ENCODE measurements at regions not wholly inside any gene's neighbourhood (a gene's known extent, or its start where the extent isn't known, plus 50 kb on each side); places are given as distances from the start of the nearest gene placed in this dataset.

DNA sequence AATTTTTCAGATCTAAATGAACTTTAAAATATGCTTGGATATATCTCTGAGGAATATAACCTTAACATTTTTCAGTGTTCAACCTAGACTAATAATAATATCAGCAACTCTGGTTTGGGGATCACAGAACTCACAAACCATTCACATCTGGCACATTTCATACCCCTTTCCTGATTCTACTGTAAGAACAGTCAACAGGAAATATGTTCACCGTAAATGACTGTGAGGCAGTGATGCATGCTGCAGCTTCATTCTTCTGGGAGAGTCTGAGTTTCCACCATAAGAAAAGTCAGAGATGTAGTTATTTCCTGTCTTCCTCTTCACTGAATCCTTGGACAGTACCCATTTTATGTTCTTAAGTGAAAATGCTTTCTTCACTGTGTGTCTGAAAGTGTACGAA lies 134.2 kb upstream of the IFNGR1 start:
- Histone ChIP-seq H3K27ac (ENCODE audit: low read depth, low read length) (no peak overlapping the region), H3K27me3 (ENCODE audit: insufficient read depth, low read length) (no peaks in the 10 kb centered on the region), H3K36me3 (ENCODE audit: insufficient read depth, low read length) (no peaks in the 10 kb centered on the region), H3K4me3 (ENCODE audit: low read depth, low read length) (no peak overlapping the region), H2AFZ (ENCODE audit: low read length, unreplicated experiment) (no peak overlapping the region), H3K4me1 (ENCODE audit: control insufficient read depth, insufficient read depth, low read length, unreplicated experiment) (no peaks in the 10 kb centered on the region), H3K79me2 (ENCODE audit: control insufficient read depth, insufficient read depth, low read length, unreplicated experiment) (no peaks in the 10 kb centered on the region)

DNA sequence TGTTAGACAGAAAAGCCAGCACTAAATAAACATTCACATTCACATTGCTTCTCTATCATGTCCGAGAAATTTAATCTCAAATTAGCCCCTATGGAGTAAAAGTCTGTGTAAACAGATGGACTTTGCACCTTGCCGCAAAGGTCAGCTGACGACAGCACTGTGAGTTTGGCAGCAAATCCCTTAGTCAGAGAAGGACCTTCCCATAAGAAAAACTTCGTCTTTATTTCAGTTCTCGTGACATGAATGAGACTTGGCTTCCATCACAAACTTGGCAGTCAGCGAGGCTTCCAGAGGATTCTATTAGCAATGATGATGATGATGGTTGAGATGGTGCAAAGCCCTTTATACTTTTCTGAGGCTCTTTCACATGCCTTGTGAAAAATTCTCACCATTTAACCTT lies 133.7 kb upstream of the IFNGR1 start:
- Histone ChIP-seq H3K79me2 (ENCODE audit: control insufficient read depth, insufficient read depth, low read length, unreplicated experiment) (no peaks in the 10 kb centered on the region), H3K4me3 (ENCODE audit: low read depth, low read length) (no peak overlapping the region), H3K4me1 (ENCODE audit: control insufficient read depth, insufficient read depth, low read length, unreplicated experiment) (no peaks in the 10 kb centered on the region), H3K36me3 (ENCODE audit: insufficient read depth, low read length) (no peaks in the 10 kb centered on the region), H3K27ac (ENCODE audit: low read depth, low read length) (no peak overlapping the region), H2AFZ (ENCODE audit: low read length, unreplicated experiment) (no peak overlapping the region), H3K27me3 (ENCODE audit: insufficient read depth, low read length) (no peaks in the 10 kb centered on the region)

DNA sequence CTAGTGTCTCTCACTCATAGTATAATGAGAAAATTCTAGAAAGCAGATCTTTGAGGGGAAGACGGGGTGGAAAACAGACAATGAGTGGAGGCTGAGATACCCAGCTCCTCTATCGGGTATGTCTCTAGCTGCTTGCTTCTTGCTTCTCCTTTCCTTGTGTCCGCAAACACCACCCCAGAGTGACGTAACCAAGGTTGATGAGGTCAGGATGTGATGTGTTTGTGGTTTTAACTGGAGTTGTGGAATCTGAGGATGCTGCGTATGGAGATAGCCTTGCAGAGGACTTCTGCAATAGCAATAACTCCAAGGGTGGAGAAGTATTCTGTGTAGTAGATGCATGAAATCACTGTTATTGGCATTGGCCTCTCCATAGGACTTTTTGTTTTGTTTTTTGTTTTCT lies 132.7 kb upstream of the IFNGR1 start:
- no peaks in the 10 kb centered on the region for H3K4me1 ChIP-seq (ENCODE audit: control insufficient read depth, insufficient read depth, low read length, unreplicated experiment)
- no peaks in the 10 kb centered on the region for H3K79me2 ChIP-seq (ENCODE audit: control insufficient read depth, insufficient read depth, low read length, unreplicated experiment)
- no peaks in the 10 kb centered on the region for H3K27me3 ChIP-seq (ENCODE audit: insufficient read depth, low read length)
- no peak overlapping the region for H2AFZ ChIP-seq (ENCODE audit: low read length, unreplicated experiment)
- H3K36me3 ChIP-seq (ENCODE audit: insufficient read depth, low read length), result no peaks in the 10 kb centered on the region
- no peak overlapping the region for H3K4me3 ChIP-seq (ENCODE audit: low read depth, low read length)
- H3K27ac ChIP-seq (ENCODE audit: low read depth, low read length), result no peak overlapping the region

DNA sequence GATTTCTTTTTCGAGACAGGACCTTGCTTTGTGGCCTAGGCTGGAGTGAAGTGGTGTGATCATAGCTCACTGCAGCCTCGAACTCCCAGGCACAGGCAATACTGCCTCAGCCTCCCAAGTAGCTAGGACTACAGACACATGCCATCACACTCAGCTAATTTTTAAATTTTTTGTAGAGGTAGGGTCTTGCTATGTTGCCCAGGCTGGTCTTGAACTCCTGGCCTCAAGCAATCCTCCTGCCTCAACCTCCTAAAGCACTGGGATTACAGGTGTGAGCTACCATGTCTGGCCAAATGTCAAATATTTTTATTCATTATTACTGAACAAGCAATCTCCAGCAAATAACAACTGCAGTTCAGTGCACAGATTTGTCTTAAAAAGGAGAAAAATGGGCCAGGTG lies 131.7 kb upstream of the IFNGR1 start:
- Histone ChIP-seq H3K27ac (ENCODE audit: low read depth, low read length) (no peak overlapping the region), H3K79me2 (ENCODE audit: control insufficient read depth, insufficient read depth, low read length, unreplicated experiment) (no peaks in the 10 kb centered on the region), H3K4me1 (ENCODE audit: control insufficient read depth, insufficient read depth, low read length, unreplicated experiment) (no peaks in the 10 kb centered on the region), H3K27me3 (ENCODE audit: insufficient read depth, low read length) (no peaks in the 10 kb centered on the region), H3K4me3 (ENCODE audit: low read depth, low read length) (no peak overlapping the region), H3K36me3 (ENCODE audit: insufficient read depth, low read length) (no peaks in the 10 kb centered on the region), H2AFZ (ENCODE audit: low read length, unreplicated experiment) (no peak overlapping the region)

DNA sequence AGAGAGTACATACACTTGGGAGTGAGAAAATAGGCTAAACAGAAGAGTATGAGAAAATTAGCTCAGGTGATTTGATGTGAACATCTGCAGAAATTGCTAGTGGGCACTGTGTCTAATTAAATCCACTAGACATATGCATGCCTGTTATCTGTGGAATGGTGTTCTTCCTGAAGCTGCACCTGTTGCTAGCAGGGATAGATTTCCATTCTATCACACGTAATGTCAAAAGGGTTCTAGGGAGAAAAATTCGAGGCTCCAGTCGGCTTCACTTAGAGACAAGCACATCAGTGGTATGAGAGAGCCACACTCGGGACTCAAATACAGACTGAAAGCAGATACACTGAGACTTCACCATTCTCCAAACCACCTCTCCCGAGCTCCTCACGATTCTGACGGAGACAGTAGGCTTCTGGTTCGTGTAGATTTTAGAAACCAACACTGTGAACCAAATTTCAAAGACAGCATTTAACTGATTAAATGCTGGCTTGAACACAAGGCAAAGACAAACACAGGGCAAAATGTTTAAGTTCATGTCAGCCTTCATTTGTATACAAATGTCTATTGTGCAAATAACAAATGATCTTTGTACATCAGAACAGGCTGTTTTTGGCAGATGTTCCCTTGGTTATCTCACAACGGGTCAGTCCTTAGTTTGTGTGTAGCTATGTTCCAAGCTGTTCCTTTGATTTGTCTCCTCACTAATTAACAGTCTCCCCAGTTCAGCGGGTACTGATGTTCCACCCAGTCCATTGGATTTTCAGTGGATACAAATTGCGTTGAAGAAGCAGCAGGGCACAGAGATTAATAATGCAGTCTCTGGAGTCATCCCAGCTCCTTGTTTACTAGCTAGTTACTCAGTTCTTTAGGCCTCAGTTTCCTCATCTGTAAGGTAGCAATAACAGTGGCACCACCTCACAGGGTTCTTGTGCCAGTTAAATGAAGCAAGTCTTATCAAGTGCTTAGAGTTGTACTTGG lies 131.0 kb upstream of the IFNGR1 start:
- no peak overlapping the region for H3K27ac ChIP-seq (ENCODE audit: low read depth, low read length)
- no peak overlapping the region for H2AFZ ChIP-seq (ENCODE audit: low read length, unreplicated experiment)
- no peaks in the 10 kb centered on the region for H3K27me3 ChIP-seq (ENCODE audit: insufficient read depth, low read length)
- no peaks in the 10 kb centered on the region for H3K79me2 ChIP-seq (ENCODE audit: control insufficient read depth, insufficient read depth, low read length, unreplicated experiment)
- H3K4me1 ChIP-seq (ENCODE audit: control insufficient read depth, insufficient read depth, low read length, unreplicated experiment), result no peaks in the 10 kb centered on the region
- no peak overlapping the region for H3K4me3 ChIP-seq (ENCODE audit: low read depth, low read length)
- no peaks in the 10 kb centered on the region for H3K36me3 ChIP-seq (ENCODE audit: insufficient read depth, low read length)

DNA sequence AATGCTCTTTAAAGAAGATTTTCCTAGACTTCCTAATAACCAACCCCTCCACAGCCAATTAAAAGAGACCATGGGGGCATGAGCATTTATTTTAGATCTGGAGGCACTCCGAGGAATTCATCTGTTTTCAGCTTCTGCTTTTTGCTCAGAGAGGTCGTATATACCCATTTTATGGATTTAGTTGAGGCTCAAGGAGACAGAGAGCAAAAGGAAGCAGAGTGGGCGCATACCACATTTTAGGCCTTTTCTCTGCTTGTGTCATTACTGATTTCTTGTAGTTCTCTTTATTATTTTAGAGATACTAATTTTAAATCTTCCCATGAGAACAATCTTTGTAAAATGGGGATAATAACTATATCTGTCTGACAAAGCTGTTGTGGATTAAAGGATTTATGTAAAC lies 129.6 kb upstream of the IFNGR1 start:
- no peaks in the 10 kb centered on the region for H3K36me3 ChIP-seq (ENCODE audit: insufficient read depth, low read length)
- H2AFZ ChIP-seq (ENCODE audit: low read length, unreplicated experiment), result no peak overlapping the region
- H3K27ac ChIP-seq (ENCODE audit: low read depth, low read length), result no peak overlapping the region
- H3K4me3 ChIP-seq (ENCODE audit: low read depth, low read length), result no peak overlapping the region
- no peaks in the 10 kb centered on the region for H3K27me3 ChIP-seq (ENCODE audit: insufficient read depth, low read length)
- H3K79me2 ChIP-seq (ENCODE audit: control insufficient read depth, insufficient read depth, low read length, unreplicated experiment), result no peaks in the 10 kb centered on the region
- no peaks in the 10 kb centered on the region for H3K4me1 ChIP-seq (ENCODE audit: control insufficient read depth, insufficient read depth, low read length, unreplicated experiment)

DNA sequence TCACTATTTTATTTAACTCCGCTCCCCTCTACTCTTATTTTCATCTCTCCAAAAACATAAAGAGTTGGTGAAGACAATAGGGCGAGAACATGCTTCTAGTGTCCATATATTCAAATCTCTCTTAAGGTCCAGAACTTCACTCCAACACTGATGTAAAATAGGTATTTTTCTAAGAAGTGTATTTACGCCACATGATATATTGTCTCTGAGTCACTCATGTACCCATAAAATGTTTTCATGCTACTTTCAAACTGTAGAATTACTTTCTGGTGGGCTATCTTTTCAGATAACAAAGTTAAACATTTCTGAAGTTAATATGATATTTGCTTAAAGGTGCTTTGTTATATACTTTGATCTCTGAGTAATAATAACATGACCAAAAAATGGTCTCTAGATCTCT lies 124.1 kb upstream of the IFNGR1 start:
- Histone ChIP-seq H2AFZ (ENCODE audit: low read length, unreplicated experiment) (peak overlapping the region; percentile 69), H3K4me1 (ENCODE audit: control insufficient read depth, insufficient read depth, low read length, unreplicated experiment) (no peaks in the 10 kb centered on the region), H3K79me2 (ENCODE audit: control insufficient read depth, insufficient read depth, low read length, unreplicated experiment) (no peaks in the 10 kb centered on the region), H3K27me3 (ENCODE audit: insufficient read depth, low read length) (no peaks in the 10 kb centered on the region), H3K36me3 (ENCODE audit: insufficient read depth, low read length) (no peaks in the 10 kb centered on the region), H3K27ac (ENCODE audit: low read depth, low read length) (no peak overlapping the region), H3K4me3 (ENCODE audit: low read depth, low read length) (peak overlapping the region; percentile 75; the same call in 1 of the 2 replicates)

DNA sequence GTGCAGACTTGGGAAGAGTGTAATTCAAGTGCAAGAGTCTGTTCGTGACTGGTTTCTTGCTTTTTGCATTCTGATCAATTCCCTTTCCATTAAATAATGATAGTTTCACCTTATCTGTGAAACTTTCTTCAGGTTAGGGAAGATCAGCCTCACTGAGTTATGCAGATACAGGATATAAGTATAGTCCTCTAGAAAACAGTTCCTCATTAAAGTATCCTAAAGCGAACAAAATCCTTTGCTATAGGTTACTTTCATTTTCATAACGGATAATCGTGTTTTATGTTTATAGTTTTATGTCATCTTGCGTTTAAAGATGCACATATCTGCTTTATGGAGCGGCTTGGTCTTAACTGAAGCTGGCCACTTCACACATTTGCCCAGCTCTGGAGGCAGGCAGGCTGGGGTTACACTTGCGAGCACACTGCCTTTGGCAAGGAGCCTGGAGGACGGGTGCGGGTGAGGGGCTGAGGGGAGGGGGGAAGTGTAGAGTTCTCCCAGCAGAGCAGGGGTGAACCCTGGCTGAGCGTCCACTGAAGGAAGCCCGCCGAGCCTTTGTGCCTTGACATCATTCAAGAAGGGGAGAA lies 123.5 kb upstream of the IFNGR1 start:
- peak overlapping the region; percentile 69 for H2AFZ ChIP-seq (ENCODE audit: low read length, unreplicated experiment)
- no peak overlapping the region for H3K27ac ChIP-seq (ENCODE audit: low read depth, low read length)
- no peaks in the 10 kb centered on the region for H3K4me1 ChIP-seq (ENCODE audit: control insufficient read depth, insufficient read depth, low read length, unreplicated experiment)
- no peaks in the 10 kb centered on the region for H3K36me3 ChIP-seq (ENCODE audit: insufficient read depth, low read length)
- no peaks in the 10 kb centered on the region for H3K79me2 ChIP-seq (ENCODE audit: control insufficient read depth, insufficient read depth, low read length, unreplicated experiment)
- H3K4me3 ChIP-seq (ENCODE audit: low read depth, low read length), result peak overlapping the region; percentile 75
- H3K27me3 ChIP-seq (ENCODE audit: insufficient read depth, low read length), result no peaks in the 10 kb centered on the region

DNA sequence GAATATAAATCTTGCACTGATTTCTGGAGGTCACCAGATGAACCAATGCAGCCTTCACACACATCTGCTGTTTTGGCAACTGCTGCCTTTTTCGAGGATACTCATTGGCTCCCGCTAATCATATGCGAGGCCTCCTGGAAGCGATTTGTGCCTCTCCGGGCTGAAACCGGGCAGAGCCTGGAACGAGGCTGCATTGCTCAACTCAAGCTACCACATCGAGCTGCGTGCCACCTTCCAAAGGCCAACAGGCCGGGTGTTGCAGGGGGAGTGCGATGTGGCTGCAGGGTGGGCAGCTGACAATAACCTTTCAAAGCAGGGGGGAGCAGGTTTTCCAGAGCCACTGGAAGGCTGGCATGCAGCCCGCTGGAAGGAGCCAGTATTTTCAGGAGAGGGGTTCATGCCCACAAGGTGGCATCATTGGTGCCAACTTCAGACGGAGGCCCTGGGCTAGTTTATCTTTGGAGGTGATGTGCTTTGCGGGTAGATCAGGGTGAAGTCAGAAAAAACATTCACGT lies 122.6 kb upstream of the IFNGR1 start:
- H3K27ac ChIP-seq (ENCODE audit: low read depth, low read length), result no peak overlapping the region
- no peaks in the 10 kb centered on the region for H3K36me3 ChIP-seq (ENCODE audit: insufficient read depth, low read length)
- H3K4me1 ChIP-seq (ENCODE audit: control insufficient read depth, insufficient read depth, low read length, unreplicated experiment), result no peaks in the 10 kb centered on the region
- no peaks in the 10 kb centered on the region for H3K27me3 ChIP-seq (ENCODE audit: insufficient read depth, low read length)
- H3K79me2 ChIP-seq (ENCODE audit: control insufficient read depth, insufficient read depth, low read length, unreplicated experiment), result no peaks in the 10 kb centered on the region
- peak overlapping the region; percentile 75 for H3K4me3 ChIP-seq (ENCODE audit: low read depth, low read length)
- H2AFZ ChIP-seq (ENCODE audit: low read length, unreplicated experiment), result no peak overlapping the region

DNA sequence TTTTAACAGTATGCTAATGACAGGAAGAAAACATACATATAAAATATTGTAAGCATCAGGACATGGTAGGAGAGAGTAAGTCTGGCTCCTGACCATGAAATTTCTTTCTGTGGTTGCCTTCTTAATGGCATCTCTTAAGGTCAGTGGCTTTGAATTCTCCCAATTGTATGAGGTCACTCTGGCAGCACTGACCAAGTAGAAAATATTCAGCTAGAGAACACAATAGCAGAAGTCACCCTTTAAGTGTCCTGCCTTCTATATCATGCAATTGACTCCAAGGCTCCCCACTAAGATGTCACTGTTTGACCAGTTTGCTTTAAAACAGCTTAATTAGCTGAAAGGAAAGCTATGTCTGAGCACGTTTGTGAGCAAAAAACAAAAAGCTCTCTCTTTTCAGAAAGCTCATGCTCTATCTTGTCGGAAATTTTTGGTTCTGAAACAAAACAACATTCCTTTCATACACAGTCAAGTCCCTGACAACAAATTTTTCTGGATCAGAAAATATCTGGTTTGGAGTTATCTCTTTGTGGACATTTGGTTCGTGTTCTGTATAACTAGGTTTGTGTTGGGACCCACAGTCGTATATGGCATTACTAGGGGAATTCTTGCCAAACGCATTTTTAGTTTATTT lies 120.9 kb upstream of the IFNGR1 start:
- Histone ChIP-seq H3K27me3 (ENCODE audit: insufficient read depth, low read length) (0 out of 2 replicates have a peak, but pooled peaks cover 5% of the 10 kb centered on the region), H3K36me3 (ENCODE audit: insufficient read depth, low read length) (no peaks in the 10 kb centered on the region), H3K4me3 (ENCODE audit: low read depth, low read length) (no peak overlapping the region), H3K4me1 (ENCODE audit: control insufficient read depth, insufficient read depth, low read length, unreplicated experiment) (no peaks in the 10 kb centered on the region), H2AFZ (ENCODE audit: low read length, unreplicated experiment) (no peak overlapping the region), H3K27ac (ENCODE audit: low read depth, low read length) (no peak overlapping the region), H3K79me2 (ENCODE audit: control insufficient read depth, insufficient read depth, low read length, unreplicated experiment) (no peaks in the 10 kb centered on the region)
